HCT116 (cell line): ENCODE measurements at regions not wholly inside any gene's neighbourhood (a gene's known extent, or its start where the extent isn't known, plus 50 kb on each side); places are given as distances from the start of the nearest gene placed in this dataset.

Experiments
- ATAC-seq: fragments of 200-7000 bp; cut with Tn5 transposase; 2 replicates; pipeline ENCODE4 v1.9.1; 2020; ENCODE audit warnings: mild to moderate bottlenecking, moderate library complexity
- BruUV-seq: library from RNA; stranded (reverse); fragments of 400-500 nt; replicated peaks from 2 replicates; lab custom pipeline; 2021; lab: Mats Ljungman, UMichigan
- CTCF ChIA-PET: fragments of 300-600 bp; sonication (Branson Sonifier 250); formaldehyde crosslinking; loops from one replicate; lab custom pipeline; 2021; ENCODE audit warnings: antibody characterized with exemption; lab: Charles Lee
- POLR2A ChIA-PET: fragments of 300-600, 350-600 bp; sonication (Branson Sonifier 250); formaldehyde crosslinking; loops from one replicate; lab custom pipeline; 2021; ENCODE audit warnings: antibody characterized with exemption; lab: Charles Lee
- RAD21 ChIA-PET, 2 experiments: fragments of 300-600 bp; sonication (Branson Sonifier 250); formaldehyde crosslinking; loops; one replicate each; lab custom pipeline; 2023; ENCODE audit warnings: low total read pairs in 2 of 2; ENCODE audit not compliant: uncharacterized antibody in 2 of 2, unreplicated experiment in 2 of 2, low non-redundant PET in 1 of 2; lab: Charles Lee
- DNase-seq: peaks from one replicate; pipeline ENCODE4 v3.0.0-alpha.2; 2010; ENCODE audit warnings: low read depth, low spot score
- H2AFZ ChIP-seq: fragments of 200-600 bp; shearing (Covaris generic), sonication (generic); 2 replicates; pipeline ENCODE4 v1.6.1; 2017; ENCODE audit warnings: low read depth, mixed run types, mixed read lengths, antibody characterized with exemption, low read length; ENCODE audit not compliant: poor library complexity, severe bottlenecking
- H3K27ac ChIP-seq: 2 replicates; pipeline ENCODE4 v1.5.1; 2012; ENCODE audit warnings: low read depth, low read length
- H3K27me3 ChIP-seq: fragments of 200-600 bp; sonication (generic); 2 replicates; pipeline ENCODE4 v1.6.1; 2016; ENCODE audit warnings: mixed run types, low read length, mixed read lengths; ENCODE audit not compliant: insufficient read depth
- H3K36me3 ChIP-seq, 2 experiments: fragments of 200-500 bp in 1 of 2; fragments of 200-600 bp in 1 of 2; sonication (Bioruptor generic) in 1 of 2; sonication (generic) in 1 of 2; 2 replicates each; pipeline versions ENCODE4 v1.5.1 to v1.6.1; 2014 to 2016; ENCODE audit warnings: low read length in 2 of 2, inconsistent platforms in 1 of 2, mixed read lengths in 1 of 2, mixed run types in 1 of 2; ENCODE audit not compliant: insufficient read depth in 2 of 2, control insufficient read depth in 1 of 2
- H3K4me1 ChIP-seq, 2 experiments: fragments of 200-600 bp in 1 of 2; sonication (generic) in 1 of 2; 2 replicates each; pipeline versions ENCODE4 v1.5.1 to v1.6.1; 2012 to 2017; ENCODE audit warnings: low read length in 2 of 2, inconsistent platforms in 1 of 2, mild to moderate bottlenecking in 1 of 2, mixed read lengths in 1 of 2, mixed run types in 1 of 2, moderate library complexity in 1 of 2; ENCODE audit not compliant: insufficient read depth in 2 of 2, control insufficient read depth in 1 of 2
- H3K4me2 ChIP-seq: fragments of 200-600 bp; sonication (generic); 2 replicates; pipeline ENCODE4 v1.6.1; 2017; ENCODE audit warnings: mixed run types, low read length, mixed read lengths
- H3K4me3 ChIP-seq, 2 experiments: fragments of 200-600 bp in 1 of 2; sonication (generic) in 1 of 2; replicated peaks in 1 of 2; 2 replicates each; pipeline ENCODE4 v1.5.1; 2011 to 2016; ENCODE audit warnings: low read length in 2 of 2, control low read depth in 1 of 2, low read depth in 1 of 2, mild to moderate bottlenecking in 1 of 2, mixed read lengths in 1 of 2, mixed run types in 1 of 2
- H3K79me2 ChIP-seq: fragments of 200-600 bp; sonication (generic); 2 replicates; pipeline ENCODE4 v1.6.1; 2017; ENCODE audit warnings: mild to moderate bottlenecking, mixed run types, low read length, moderate library complexity, mixed read lengths; ENCODE audit not compliant: insufficient read depth
- H3K9ac ChIP-seq: fragments of 200-600 bp; sonication (generic); 2 replicates; pipeline ENCODE4 v1.6.1; 2016; ENCODE audit warnings: low read length, mixed read lengths
- H3K9me2 ChIP-seq: fragments of 200-600 bp; sonication (generic), shearing (Covaris generic); 2 replicates; pipeline ENCODE4 v1.6.1; 2017; ENCODE audit warnings: mixed run types, mild to moderate bottlenecking, moderate library complexity; ENCODE audit not compliant: insufficient read depth
- H3K9me3 ChIP-seq, 2 experiments: fragments of 200-500 bp in 1 of 2; fragments of 200-600 bp in 1 of 2; sonication (Bioruptor generic) in 1 of 2; sonication (generic) in 1 of 2; 2 replicates each; pipeline ENCODE4 v1.6.1; 2014 to 2017; ENCODE audit warnings: low read length in 2 of 2, mixed read lengths in 2 of 2, inconsistent platforms in 1 of 2, low read depth in 1 of 2, mild to moderate bottlenecking in 1 of 2, mixed run types in 1 of 2, moderate library complexity in 1 of 2; ENCODE audit not compliant: control insufficient read depth in 1 of 2, insufficient read depth in 1 of 2
- H4K20me1 ChIP-seq: fragments of 200-600 bp; sonication (generic), shearing (Covaris generic); 2 replicates; pipeline ENCODE4 v1.6.1; 2017; ENCODE audit warnings: mixed run types, mild to moderate bottlenecking, moderate library complexity; ENCODE audit not compliant: insufficient read depth
- EZH2 ChIP-seq: fragments of 200-600 bp; sonication (generic); IDR thresholded peaks from 2 replicates; pipeline ENCODE4 v1.6.1; 2017; ENCODE audit warnings: antibody characterized with exemption, mixed run types
- JUND ChIP-seq: IDR thresholded peaks from 2 replicates; pipeline ENCODE4 v1.6.1; 2012
- SIN3A ChIP-seq: IDR thresholded peaks from 2 replicates; pipeline ENCODE4 v1.6.1; 2012; ENCODE audit warnings: low read depth
- intact Hi-C: fragments of 100-400 bp; cut with micrococcal nuclease; formaldehyde crosslinking; loops from 2 replicates; pipeline ENCODE4 v1.10.0; 2022
- TF ChIP-seq, protein P1 (sequence below): IDR thresholded peaks from 2 replicates; pipeline ENCODE4 v1.6.1; 2011; ENCODE audit warnings: mild to moderate bottlenecking, low read length, moderate library complexity; ENCODE audit not compliant: insufficient replicate concordance; ENCODE audit errors: extremely low read depth

DNA sequence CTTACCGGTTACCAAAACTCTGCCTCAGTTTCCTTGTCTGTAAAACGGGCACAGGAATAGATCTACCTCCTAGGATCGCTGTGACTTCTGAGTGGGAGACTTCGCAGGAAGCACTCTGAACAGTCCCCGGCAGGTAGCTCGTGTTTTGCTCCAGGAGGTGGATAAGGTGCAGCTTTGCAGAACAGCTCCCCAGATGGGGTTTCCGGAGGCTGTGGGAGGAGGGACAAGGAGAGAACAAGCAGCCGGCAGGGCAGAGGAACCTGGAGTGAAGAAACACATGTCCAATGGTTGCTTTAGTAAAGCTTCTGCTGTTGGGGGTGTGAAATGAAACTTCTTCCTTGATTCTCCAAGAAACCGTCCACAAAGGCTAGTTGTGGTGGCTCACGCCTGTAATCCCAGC, 95.5 kb upstream of the TARDBP start:
- no peak for DNase-seq
- Histone ChIP-seq H3K27me3 (0 out of 2 replicates have a peak, but pooled peaks cover 6% of the 10 kb centered on the region), H3K4me2 (no peak overlapping the region), H3K79me2 (no peaks in the 10 kb centered on the region), H3K36me3 (no peaks in the 10 kb centered on the region), H3K4me1 (no peaks in the 10 kb centered on the region), H3K9me3 (no peaks in the 10 kb centered on the region), H3K9ac (no peak overlapping the region), H3K9me2 (no peaks in the 10 kb centered on the region), H2AFZ (no peak overlapping the region), H3K4me3 (no peak overlapping the region), H3K27ac (no peak overlapping the region), H4K20me1 (no peaks in the 10 kb centered on the region)
- RAD21 ChIA-PET, result no interaction called here
- CTCF ChIA-PET, result no interaction called here
- POLR2A ChIA-PET, result no interaction called here
- ATAC-seq, result no peak
- intact Hi-C loops, result no loop called here
- BruUV-seq, result no TSS peak
- TF ChIP-seq JUND, result no peak
- TF ChIP-seq, protein P1, sequence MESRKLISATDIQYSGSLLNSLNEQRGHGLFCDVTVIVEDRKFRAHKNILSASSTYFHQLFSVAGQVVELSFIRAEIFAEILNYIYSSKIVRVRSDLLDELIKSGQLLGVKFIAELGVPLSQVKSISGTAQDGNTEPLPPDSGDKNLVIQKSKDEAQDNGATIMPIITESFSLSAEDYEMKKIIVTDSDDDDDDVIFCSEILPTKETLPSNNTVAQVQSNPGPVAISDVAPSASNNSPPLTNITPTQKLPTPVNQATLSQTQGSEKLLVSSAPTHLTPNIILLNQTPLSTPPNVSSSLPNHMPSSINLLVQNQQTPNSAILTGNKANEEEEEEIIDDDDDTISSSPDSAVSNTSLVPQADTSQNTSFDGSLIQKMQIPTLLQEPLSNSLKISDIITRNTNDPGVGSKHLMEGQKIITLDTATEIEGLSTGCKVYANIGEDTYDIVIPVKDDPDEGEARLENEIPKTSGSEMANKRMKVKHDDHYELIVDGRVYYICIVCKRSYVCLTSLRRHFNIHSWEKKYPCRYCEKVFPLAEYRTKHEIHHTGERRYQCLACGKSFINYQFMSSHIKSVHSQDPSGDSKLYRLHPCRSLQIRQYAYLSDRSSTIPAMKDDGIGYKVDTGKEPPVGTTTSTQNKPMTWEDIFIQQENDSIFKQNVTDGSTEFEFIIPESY, result no peak
- TF ChIP-seq EZH2, result no peak

DNA sequence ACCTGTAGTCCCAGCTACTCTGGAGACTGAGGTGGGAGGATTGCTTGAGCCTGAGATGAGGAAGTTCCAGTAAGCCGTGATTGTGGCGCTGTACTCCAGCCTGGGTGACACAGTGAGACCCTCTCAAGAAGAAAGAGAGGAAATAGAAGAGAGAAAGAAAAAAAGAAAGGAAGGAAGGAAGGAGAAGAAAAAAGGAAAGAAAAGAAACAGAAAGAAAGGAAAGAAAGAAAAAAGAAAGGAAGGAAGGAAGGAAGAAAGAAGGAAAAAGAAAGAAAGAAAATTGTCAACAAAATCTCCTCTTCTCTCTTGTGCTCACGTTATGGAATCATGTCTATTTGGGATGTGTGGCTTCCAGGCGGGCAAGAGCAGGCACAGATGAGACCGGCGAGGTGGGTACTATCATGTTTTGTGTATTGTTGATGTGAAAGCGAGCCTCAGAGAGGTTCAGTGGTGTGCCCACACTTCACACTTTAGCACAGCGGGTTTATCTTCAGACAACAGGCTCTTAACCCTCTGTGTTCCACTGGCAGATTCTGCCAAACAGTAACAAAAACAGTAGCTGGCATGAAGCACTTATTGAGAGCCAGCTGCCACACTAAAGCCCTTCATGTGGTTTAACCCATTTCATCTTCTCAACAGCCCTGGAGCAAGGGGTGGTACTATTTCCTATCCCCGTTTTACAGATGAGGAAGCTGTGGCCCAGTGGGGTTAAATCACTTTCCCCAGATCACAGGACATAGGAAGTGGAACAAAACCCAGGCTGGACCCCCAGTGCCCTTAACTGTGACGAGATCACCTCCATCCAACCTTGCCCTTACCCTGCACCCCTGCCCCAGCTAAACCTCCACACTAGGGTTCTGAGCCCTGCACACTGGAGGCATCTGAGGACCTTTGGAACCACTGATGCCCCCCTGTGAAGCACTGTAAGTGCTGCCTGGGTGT, 94.7 kb upstream of the TARDBP start:
- H3K27ac ChIP-seq, result no peak overlapping the region
- no peaks in the 10 kb centered on the region for H3K9me3 ChIP-seq
- H3K9ac ChIP-seq, result no peak overlapping the region
- H3K4me1 ChIP-seq, result no peaks in the 10 kb centered on the region
- DNase-seq (no peak), ATAC-seq (no peak)
- no peaks in the 10 kb centered on the region for H3K79me2 ChIP-seq
- ChIA-PET POLR2A (interaction anchor here (1.3 kb wide), 1 partner anchor 17 kb away, joined by 6 read pairs; no protein-coding TSS in a partner anchor), CTCF (no interaction called here), RAD21 (no interaction called here)
- H3K36me3 ChIP-seq, result no peaks in the 10 kb centered on the region
- H3K27me3 ChIP-seq, result 0 out of 2 replicates have a peak, but pooled peaks cover 6% of the 10 kb centered on the region
- no peaks in the 10 kb centered on the region for H3K9me2 ChIP-seq
- intact Hi-C loops, result no loop called here
- no peak overlapping the region for H3K4me2 ChIP-seq
- no peak overlapping the region for H3K4me3 ChIP-seq
- H2AFZ ChIP-seq, result no peak overlapping the region
- no peak for TF ChIP-seq SIN3A
- H4K20me1 ChIP-seq, result no peaks in the 10 kb centered on the region
- BruUV-seq, result no TSS peak
